DND-41 (cell line): ENCODE measurements at regions not wholly inside any gene's neighbourhood (a gene's known extent, or its start where the extent isn't known, plus 50 kb on each side); places are given as distances from the start of the nearest gene placed in this dataset.

ENCODE experiments used
- ATAC-seq: fragments of 200-7000 bp; cut with Tn5 transposase; 3 replicates; pipeline ENCODE4 v1.9.1; 2021; ENCODE audit warnings: low read depth; ENCODE audit not compliant: insufficient read depth
- DNase-seq: peaks from one replicate; pipeline ENCODE4 v3.0.0-alpha.2; 2020
- H2AFZ ChIP-seq: 2 replicates; pipeline ENCODE4 v1.6.0; 2012; ENCODE audit warnings: low read depth, low read length
- H3K27ac ChIP-seq: 2 replicates; pipeline ENCODE4 v1.5.1; 2012; ENCODE audit warnings: low read length, inconsistent platforms
- H3K27me3 ChIP-seq: fragments of 200-600 bp; sonication (generic); 2 replicates; pipeline ENCODE4 v1.6.0; 2012; ENCODE audit warnings: low read length, mild to moderate bottlenecking, inconsistent platforms; ENCODE audit not compliant: insufficient read depth, poor library complexity
- H3K36me3 ChIP-seq: 2 replicates; pipeline ENCODE4 v1.5.1; 2012; ENCODE audit warnings: low read length, inconsistent platforms; ENCODE audit not compliant: insufficient read depth
- H3K4me1 ChIP-seq: 2 replicates; pipeline ENCODE4 v1.5.1; 2012; ENCODE audit warnings: mild to moderate bottlenecking, low read length; ENCODE audit not compliant: insufficient read depth
- H3K4me2 ChIP-seq: 2 replicates; pipeline ENCODE4 v1.6.0; 2012; ENCODE audit warnings: mild to moderate bottlenecking, moderate library complexity, low read length, inconsistent platforms; ENCODE audit not compliant: insufficient read depth
- H3K4me3 ChIP-seq, 2 experiments: fragments of 200-600 bp in 1 of 2; shearing (Covaris generic) in 1 of 2; 2 replicates each; pipeline ENCODE4 v1.5.1; 2012 to 2016; ENCODE audit warnings: inconsistent platforms in 2 of 2, low read length in 2 of 2, mild to moderate bottlenecking in 2 of 2, low read depth in 1 of 2, moderate library complexity in 1 of 2
- H3K79me2 ChIP-seq: 2 replicates; pipeline ENCODE4 v1.6.0; 2012; ENCODE audit warnings: low read length, inconsistent platforms; ENCODE audit not compliant: insufficient read depth
- H3K9ac ChIP-seq: 2 replicates; pipeline ENCODE4 v1.6.0; 2012; ENCODE audit warnings: low read depth, mild to moderate bottlenecking, inconsistent platforms, low read length, moderate library complexity
- H3K9me3 ChIP-seq: 2 replicates; pipeline ENCODE4 v1.5.1; 2012; ENCODE audit warnings: low read length, moderate library complexity, mild to moderate bottlenecking, inconsistent platforms; ENCODE audit not compliant: insufficient read depth, severe bottlenecking
- H4K20me1 ChIP-seq: 2 replicates; pipeline ENCODE4 v1.6.0; 2012; ENCODE audit warnings: low read length; ENCODE audit not compliant: insufficient read depth
- CTCF ChIP-seq: IDR thresholded peaks from 2 replicates; pipeline ENCODE4 v1.5.1; 2012; ENCODE audit warnings: borderline replicate concordance, low read length, moderate library complexity, mild to moderate bottlenecking; ENCODE audit not compliant: poor library complexity, severe bottlenecking; ENCODE audit errors: extremely low read depth
- EZH2 ChIP-seq: IDR thresholded peaks from 3 replicates; pipeline ENCODE4 v1.6.1; 2012; ENCODE audit warnings: borderline replicate concordance, low read depth, mild to moderate bottlenecking, moderate library complexity, low read length, inconsistent platforms; ENCODE audit not compliant: severe bottlenecking

- no peak overlapping the region for H3K27ac ChIP-seq
- ATAC-seq = no peak
Measured at GRCh38 chr4:13872955-13873354, 245.4 kb upstream of the BOD1L1 start.

GRCh38 chr4:13875181-13875580 is 247.7 kb upstream of the BOD1L1 start:
- TF ChIP-seq EZH2 (no peak), CTCF (no peak)
- Histone ChIP-seq H3K79me2 (no peaks in the 10 kb centered on the region), H3K4me2 (no peak overlapping the region), H3K4me3 (no peak overlapping the region), H3K4me1 (no peaks in the 10 kb centered on the region), H3K9ac (no peak overlapping the region), H3K27ac (no peak overlapping the region), H4K20me1 (no peaks in the 10 kb centered on the region), H3K36me3 (no peaks in the 10 kb centered on the region), H3K27me3 (no peaks in the 10 kb centered on the region), H2AFZ (no peak overlapping the region), H3K9me3 (no peaks in the 10 kb centered on the region)
- DNase-seq (no peak), ATAC-seq (no peak)

More at GRCh38 chr4:13872955-13873354, 245.4 kb upstream of the BOD1L1 start:
- DNase-seq = no peak
- Histone ChIP-seq H3K9ac (no peak overlapping the region), H3K27me3 (no peaks in the 10 kb centered on the region), H3K4me3 (no peak overlapping the region), H4K20me1 (no peaks in the 10 kb centered on the region), H3K4me1 (no peaks in the 10 kb centered on the region), H3K36me3 (no peaks in the 10 kb centered on the region), H3K9me3 (no peaks in the 10 kb centered on the region), H3K4me2 (no peak overlapping the region), H3K79me2 (no peaks in the 10 kb centered on the region), H2AFZ (no peak overlapping the region)
- TF ChIP-seq CTCF = no peak
- TF ChIP-seq EZH2 = no peak

- ATAC-seq = no peak
- no peak overlapping the region for H2AFZ ChIP-seq
- DNase-seq = no peak
- H3K79me2 ChIP-seq = no peaks in the 10 kb centered on the region
- H3K9ac ChIP-seq = no peak overlapping the region
- no peaks in the 10 kb centered on the region for H3K4me1 ChIP-seq
- H3K9me3 ChIP-seq = no peaks in the 10 kb centered on the region
- no peaks in the 10 kb centered on the region for H3K36me3 ChIP-seq
- H3K4me2 ChIP-seq = no peak overlapping the region
- no peaks in the 10 kb centered on the region for H4K20me1 ChIP-seq
- TF ChIP-seq EZH2 = no peak
- TF ChIP-seq CTCF = no peak
- H3K4me3 ChIP-seq = no peak overlapping the region
- no peak overlapping the region for H3K27ac ChIP-seq
- no peaks in the 10 kb centered on the region for H3K27me3 ChIP-seq
Measured at GRCh38 chr4:13876131-13876530, 248.6 kb upstream of the BOD1L1 start.

GRCh38 chr4:13876940-13877339 is 249.4 kb upstream of the BOD1L1 start:
- no peak overlapping the region for H2AFZ ChIP-seq
- H4K20me1 ChIP-seq = no peaks in the 10 kb centered on the region
- H3K9me3 ChIP-seq = no peaks in the 10 kb centered on the region
- H3K4me2 ChIP-seq = no peak overlapping the region
- ATAC-seq (no peak), DNase-seq (no peak)
- no peaks in the 10 kb centered on the region for H3K27me3 ChIP-seq
- H3K4me3 ChIP-seq = no peak overlapping the region
- no peaks in the 10 kb centered on the region for H3K4me1 ChIP-seq
- TF ChIP-seq CTCF (no peak), EZH2 (no peak)
- H3K36me3 ChIP-seq = no peaks in the 10 kb centered on the region
- no peak overlapping the region for H3K9ac ChIP-seq
- no peak overlapping the region for H3K27ac ChIP-seq
- H3K79me2 ChIP-seq = no peaks in the 10 kb centered on the region
